HepG2 (cell line): ENCODE measurements at regions not wholly inside any gene's neighbourhood (a gene's known extent, or its start where the extent isn't known, plus 50 kb on each side); places are given as distances from the start of the nearest gene placed in this dataset.

Experiments used
- ATAC-seq: fragments of 200-7000 bp; cut with Tn5 transposase; 3 replicates; pipeline ENCODE4 v1.9.1; 2020; ENCODE audit warnings: mild to moderate bottlenecking, moderate library complexity
- BruUV-seq: library from RNA; stranded (reverse); fragments of 400-500 nt; replicated peaks from 2 replicates; lab custom pipeline; 2021; lab: Mats Ljungman, UMichigan
- CTCF ChIA-PET: fragments of 300-600 bp; formaldehyde crosslinking; extraction: SDS; loops from one replicate; lab custom pipeline; 2021; ENCODE audit warnings: low total read pairs, inconsistent platforms, low intra/inter-chr PET ratio; lab: Yijun Ruan, JAX
- POLR2A ChIA-PET: fragments of 350-600 bp; sonication (Branson Sonifier 250); formaldehyde crosslinking; loops from one replicate; lab custom pipeline; 2020; ENCODE audit warnings: antibody characterized with exemption, inconsistent platforms; lab: Yijun Ruan, JAX
- DNase-seq: peaks from one replicate; pipeline ENCODE4 v3.0.0-alpha.2; 2015; ENCODE audit warnings: low spot score
- FAIRE-seq: peaks from 3 replicates; lab custom pipeline; 2011; peaks lifted over from hg19 to GRCh38; lab: Jason Lieb, UNC
- H2AFZ ChIP-seq: one replicate; pipeline ENCODE4 v1.6.1; 2011; ENCODE audit warnings: low read length, inconsistent platforms
- H3K27ac ChIP-seq: fragments of 300-600 bp; 3 replicates; pipeline ENCODE4 v1.8.0; 2011; ENCODE audit warnings: mixed run types, mild to moderate bottlenecking, mixed read lengths, low read length, inconsistent platforms; ENCODE audit not compliant: insufficient read depth; ENCODE audit errors: extremely low read length
- H3K27me3 ChIP-seq, 2 experiments: fragments of 200-600 bp in 1 of 2; 2 replicates in 1 of 2; 3 replicates in 1 of 2; pipeline versions ENCODE4 v1.6.0 to v1.8.0; 2011; ENCODE audit warnings: low read length in 2 of 2, mild to moderate bottlenecking in 2 of 2, moderate library complexity in 2 of 2, inconsistent platforms in 1 of 2; ENCODE audit not compliant: insufficient read depth in 2 of 2, control insufficient read depth in 1 of 2
- H3K36me3 ChIP-seq, 2 experiments: fragments of 200-600 bp in 1 of 2; replicated peaks in 1 of 2; 2 replicates in 1 of 2; 3 replicates in 1 of 2; pipeline versions ENCODE4 v1.5.1 to v1.8.0; 2011; ENCODE audit warnings: low read length in 2 of 2, inconsistent platforms in 1 of 2; ENCODE audit not compliant: insufficient read depth in 2 of 2, control insufficient read depth in 1 of 2
- H3K4me1 ChIP-seq: 2 replicates; pipeline ENCODE4 v1.5.1; 2012; ENCODE audit warnings: low read length, inconsistent platforms; ENCODE audit not compliant: insufficient read depth
- H3K4me2 ChIP-seq: 2 replicates; pipeline ENCODE4 v1.6.0; 2011; ENCODE audit warnings: low read depth, low read length, inconsistent platforms
- H3K4me3 ChIP-seq, 3 experiments: fragments of 200-600 bp in 1 of 3; sonication (generic), shearing (Covaris generic) in 1 of 3; replicated peaks in 1 of 3; 2 replicates each; pipeline ENCODE4 v1.5.1; 2011 to 2016; ENCODE audit warnings: low read length in 3 of 3, inconsistent platforms in 2 of 3, low read depth in 2 of 3, mild to moderate bottlenecking in 2 of 3, control low read depth in 1 of 3, mixed read lengths in 1 of 3; ENCODE audit not compliant: insufficient read depth in 1 of 3
- H3K79me2 ChIP-seq: one replicate; pipeline ENCODE4 v1.6.1; 2011; ENCODE audit warnings: low read length, inconsistent platforms; ENCODE audit not compliant: insufficient read depth
- H3K9ac ChIP-seq: 2 replicates; pipeline ENCODE4 v1.6.0; 2011; ENCODE audit warnings: mild to moderate bottlenecking, low read depth, low read length, inconsistent platforms; ENCODE audit not compliant: insufficient read depth
- H3K9me3 ChIP-seq: 2 replicates; pipeline ENCODE4 v1.5.1; 2012; ENCODE audit warnings: mild to moderate bottlenecking, low read length
- H4K20me1 ChIP-seq: 2 replicates; pipeline ENCODE4 v1.6.0; 2011; ENCODE audit warnings: inconsistent platforms, mild to moderate bottlenecking, low read length, moderate library complexity; ENCODE audit not compliant: insufficient read depth
- ATM ChIP-seq: fragments of 450-650 bp; IDR thresholded peaks from 2 replicates; pipeline ENCODE4 v1.7.1; 2017; ENCODE audit warnings: mild to moderate bottlenecking, borderline replicate concordance
- YEATS4 ChIP-seq: sonication (generic); formaldehyde crosslinking; IDR thresholded peaks from 2 replicates; pipeline ENCODE4 v1.4.0; 2020; ENCODE audit warnings: missing genetic modification reagents, borderline replicate concordance
- ZNF841 ChIP-seq: sonication (generic); formaldehyde crosslinking; IDR thresholded peaks from 2 replicates; pipeline ENCODE4 v1.8.1; 2023; ENCODE audit warnings: missing genetic modification reagents, borderline replicate concordance
- WGBS: methylation state at CpG from one replicate; pipeline ENCODE4 v1.1.6; 2017; ENCODE audit warnings: low lambda C conversion rate; 5-methylcytosine and 5-hydroxymethylcytosine counted together
- in situ Hi-C: cut with HindIII; loops from 2 replicates; pipeline ENCODE4 v1.10.0; 2017; ENCODE audit warnings: low pct_unique_long_range_greater_than_20kb; ENCODE audit not compliant: extremely low pct_ligation_motif_present
- intact Hi-C: fragments of 100-400 bp; cut with micrococcal nuclease; formaldehyde crosslinking; loops from one replicate; pipeline ENCODE4 v1.10.0; 2022; ENCODE audit not compliant: unreplicated experiment
- TF ChIP-seq, protein P1 (sequence below): sonication (generic); formaldehyde crosslinking; IDR thresholded peaks from 2 replicates; pipeline ENCODE4 v1.8.1; 2023; ENCODE audit warnings: mild to moderate bottlenecking, moderate library complexity, missing genetic modification reagents
- TF ChIP-seq, protein P2 (sequence below): sonication (generic); formaldehyde crosslinking; IDR thresholded peaks from 2 replicates; pipeline ENCODE4 v1.4.0; 2020; ENCODE audit warnings: missing genetic modification reagents
- TF ChIP-seq, protein P3 (sequence below): sonication (generic); formaldehyde crosslinking; IDR thresholded peaks from 2 replicates; pipeline ENCODE4 v1.4.0; 2020; ENCODE audit warnings: missing genetic modification reagents, mild to moderate bottlenecking, borderline replicate concordance
- TF ChIP-seq, protein P4 (sequence below): IDR thresholded peaks from 2 replicates; pipeline ENCODE4 v1.4.0; 2020; ENCODE audit warnings: mild to moderate bottlenecking, missing genetic modification reagents

- Histone ChIP-seq H3K27ac (no peak overlapping the region), H4K20me1 (no peaks in the 10 kb centered on the region), H2AFZ (no peak overlapping the region), H3K9ac (no peak overlapping the region), H3K27me3 (no peaks in the 10 kb centered on the region), H3K4me2 (no peak overlapping the region), H3K4me1 (peaks cover 29% of the 10 kb centered on the region), H3K79me2 (no peaks in the 10 kb centered on the region), H3K36me3 (no peaks in the 10 kb centered on the region), H3K4me3 (no peak overlapping the region), H3K9me3 (no peaks in the 10 kb centered on the region)
- in situ Hi-C loops (no loop called here), intact Hi-C loops (no loop called here)
- DNase-seq (no peak), FAIRE-seq (no peak), ATAC-seq (no peak)
- ChIA-PET POLR2A (no interaction called here), CTCF (no interaction called here)
- WGBS = 32% methylated on average over 3 of the region's 3 CpGs
- BruUV-seq = no TSS peak
- TF ChIP-seq, protein P1, sequence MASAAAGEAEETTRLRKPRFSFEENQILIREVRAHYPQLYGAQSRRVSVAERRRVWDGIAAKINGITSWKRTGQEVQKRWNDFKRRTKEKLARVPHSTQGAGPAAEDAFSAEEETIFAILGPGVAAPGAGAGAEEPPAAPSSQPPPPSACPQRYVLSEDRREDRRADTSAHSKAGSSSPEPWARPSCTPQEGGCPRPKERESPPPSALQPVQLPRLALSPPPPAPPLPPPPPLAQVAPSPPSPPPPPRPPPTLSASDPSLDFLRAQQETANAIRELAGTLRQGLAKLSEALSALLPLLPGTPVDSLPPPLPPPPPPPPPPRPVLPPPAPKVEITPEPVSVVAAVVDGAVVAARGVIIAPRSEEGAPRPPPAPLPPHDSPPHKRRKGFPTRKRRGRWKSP (CRISPR knock-in tag) = no peak
- TF ChIP-seq, protein P2, sequence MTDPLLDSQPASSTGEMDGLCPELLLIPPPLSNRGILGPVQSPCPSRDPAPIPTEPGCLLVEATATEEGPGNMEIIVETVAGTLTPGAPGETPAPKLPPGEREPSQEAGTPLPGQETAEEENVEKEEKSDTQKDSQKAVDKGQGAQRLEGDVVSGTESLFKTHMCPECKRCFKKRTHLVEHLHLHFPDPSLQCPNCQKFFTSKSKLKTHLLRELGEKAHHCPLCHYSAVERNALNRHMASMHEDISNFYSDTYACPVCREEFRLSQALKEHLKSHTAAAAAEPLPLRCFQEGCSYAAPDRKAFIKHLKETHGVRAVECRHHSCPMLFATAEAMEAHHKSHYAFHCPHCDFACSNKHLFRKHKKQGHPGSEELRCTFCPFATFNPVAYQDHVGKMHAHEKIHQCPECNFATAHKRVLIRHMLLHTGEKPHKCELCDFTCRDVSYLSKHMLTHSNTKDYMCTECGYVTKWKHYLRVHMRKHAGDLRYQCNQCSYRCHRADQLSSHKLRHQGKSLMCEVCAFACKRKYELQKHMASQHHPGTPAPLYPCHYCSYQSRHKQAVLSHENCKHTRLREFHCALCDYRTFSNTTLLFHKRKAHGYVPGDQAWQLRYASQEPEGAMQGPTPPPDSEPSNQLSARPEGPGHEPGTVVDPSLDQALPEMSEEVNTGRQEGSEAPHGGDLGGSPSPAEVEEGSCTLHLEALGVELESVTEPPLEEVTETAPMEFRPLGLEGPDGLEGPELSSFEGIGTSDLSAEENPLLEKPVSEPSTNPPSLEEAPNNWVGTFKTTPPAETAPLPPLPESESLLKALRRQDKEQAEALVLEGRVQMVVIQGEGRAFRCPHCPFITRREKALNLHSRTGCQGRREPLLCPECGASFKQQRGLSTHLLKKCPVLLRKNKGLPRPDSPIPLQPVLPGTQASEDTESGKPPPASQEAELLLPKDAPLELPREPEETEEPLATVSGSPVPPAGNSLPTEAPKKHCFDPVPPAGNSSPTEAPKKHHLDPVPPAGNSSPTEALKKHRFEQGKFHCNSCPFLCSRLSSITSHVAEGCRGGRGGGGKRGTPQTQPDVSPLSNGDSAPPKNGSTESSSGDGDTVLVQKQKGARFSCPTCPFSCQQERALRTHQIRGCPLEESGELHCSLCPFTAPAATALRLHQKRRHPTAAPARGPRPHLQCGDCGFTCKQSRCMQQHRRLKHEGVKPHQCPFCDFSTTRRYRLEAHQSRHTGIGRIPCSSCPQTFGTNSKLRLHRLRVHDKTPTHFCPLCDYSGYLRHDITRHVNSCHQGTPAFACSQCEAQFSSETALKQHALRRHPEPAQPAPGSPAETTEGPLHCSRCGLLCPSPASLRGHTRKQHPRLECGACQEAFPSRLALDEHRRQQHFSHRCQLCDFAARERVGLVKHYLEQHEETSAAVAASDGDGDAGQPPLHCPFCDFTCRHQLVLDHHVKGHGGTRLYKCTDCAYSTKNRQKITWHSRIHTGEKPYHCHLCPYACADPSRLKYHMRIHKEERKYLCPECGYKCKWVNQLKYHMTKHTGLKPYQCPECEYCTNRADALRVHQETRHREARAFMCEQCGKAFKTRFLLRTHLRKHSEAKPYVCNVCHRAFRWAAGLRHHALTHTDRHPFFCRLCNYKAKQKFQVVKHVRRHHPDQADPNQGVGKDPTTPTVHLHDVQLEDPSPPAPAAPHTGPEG (CRISPR knock-in tag) = no peak
- TF ChIP-seq, protein P3, sequence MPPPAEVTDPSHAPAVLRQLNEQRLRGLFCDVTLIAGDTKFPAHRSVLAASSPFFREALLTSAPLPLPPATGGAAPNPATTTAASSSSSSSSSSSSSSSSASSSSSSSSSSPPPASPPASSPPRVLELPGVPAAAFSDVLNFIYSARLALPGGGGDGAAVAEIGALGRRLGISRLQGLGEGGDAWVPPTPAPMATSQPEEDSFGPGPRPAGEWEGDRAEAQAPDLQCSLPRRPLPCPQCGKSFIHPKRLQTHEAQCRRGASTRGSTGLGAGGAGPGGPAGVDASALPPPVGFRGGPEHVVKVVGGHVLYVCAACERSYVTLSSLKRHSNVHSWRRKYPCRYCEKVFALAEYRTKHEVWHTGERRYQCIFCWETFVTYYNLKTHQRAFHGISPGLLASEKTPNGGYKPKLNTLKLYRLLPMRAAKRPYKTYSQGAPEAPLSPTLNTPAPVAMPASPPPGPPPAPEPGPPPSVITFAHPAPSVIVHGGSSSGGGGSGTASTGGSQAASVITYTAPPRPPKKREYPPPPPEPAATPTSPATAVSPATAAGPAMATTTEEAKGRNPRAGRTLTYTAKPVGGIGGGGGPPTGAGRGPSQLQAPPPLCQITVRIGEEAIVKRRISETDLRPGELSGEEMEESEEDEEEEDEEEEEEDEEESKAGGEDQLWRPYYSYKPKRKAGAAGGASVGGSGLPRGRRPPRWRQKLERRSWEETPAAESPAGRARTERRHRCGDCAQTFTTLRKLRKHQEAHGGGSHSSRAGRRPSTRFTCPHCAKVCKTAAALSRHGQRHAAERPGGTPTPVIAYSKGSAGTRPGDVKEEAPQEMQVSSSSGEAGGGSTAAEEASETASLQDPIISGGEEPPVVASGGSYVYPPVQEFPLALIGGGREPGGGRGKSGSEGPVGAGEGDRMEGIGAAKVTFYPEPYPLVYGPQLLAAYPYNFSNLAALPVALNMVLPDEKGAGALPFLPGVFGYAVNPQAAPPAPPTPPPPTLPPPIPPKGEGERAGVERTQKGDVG = no peak
- TF ChIP-seq YEATS4 (no peak), ATM (no peak), ZNF841 (CRISPR knock-in tag) (no peak)
- TF ChIP-seq, protein P4, sequence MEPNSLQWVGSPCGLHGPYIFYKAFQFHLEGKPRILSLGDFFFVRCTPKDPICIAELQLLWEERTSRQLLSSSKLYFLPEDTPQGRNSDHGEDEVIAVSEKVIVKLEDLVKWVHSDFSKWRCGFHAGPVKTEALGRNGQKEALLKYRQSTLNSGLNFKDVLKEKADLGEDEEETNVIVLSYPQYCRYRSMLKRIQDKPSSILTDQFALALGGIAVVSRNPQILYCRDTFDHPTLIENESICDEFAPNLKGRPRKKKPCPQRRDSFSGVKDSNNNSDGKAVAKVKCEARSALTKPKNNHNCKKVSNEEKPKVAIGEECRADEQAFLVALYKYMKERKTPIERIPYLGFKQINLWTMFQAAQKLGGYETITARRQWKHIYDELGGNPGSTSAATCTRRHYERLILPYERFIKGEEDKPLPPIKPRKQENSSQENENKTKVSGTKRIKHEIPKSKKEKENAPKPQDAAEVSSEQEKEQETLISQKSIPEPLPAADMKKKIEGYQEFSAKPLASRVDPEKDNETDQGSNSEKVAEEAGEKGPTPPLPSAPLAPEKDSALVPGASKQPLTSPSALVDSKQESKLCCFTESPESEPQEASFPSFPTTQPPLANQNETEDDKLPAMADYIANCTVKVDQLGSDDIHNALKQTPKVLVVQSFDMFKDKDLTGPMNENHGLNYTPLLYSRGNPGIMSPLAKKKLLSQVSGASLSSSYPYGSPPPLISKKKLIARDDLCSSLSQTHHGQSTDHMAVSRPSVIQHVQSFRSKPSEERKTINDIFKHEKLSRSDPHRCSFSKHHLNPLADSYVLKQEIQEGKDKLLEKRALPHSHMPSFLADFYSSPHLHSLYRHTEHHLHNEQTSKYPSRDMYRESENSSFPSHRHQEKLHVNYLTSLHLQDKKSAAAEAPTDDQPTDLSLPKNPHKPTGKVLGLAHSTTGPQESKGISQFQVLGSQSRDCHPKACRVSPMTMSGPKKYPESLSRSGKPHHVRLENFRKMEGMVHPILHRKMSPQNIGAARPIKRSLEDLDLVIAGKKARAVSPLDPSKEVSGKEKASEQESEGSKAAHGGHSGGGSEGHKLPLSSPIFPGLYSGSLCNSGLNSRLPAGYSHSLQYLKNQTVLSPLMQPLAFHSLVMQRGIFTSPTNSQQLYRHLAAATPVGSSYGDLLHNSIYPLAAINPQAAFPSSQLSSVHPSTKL = no peak
These were observed 114.2 kb downstream of the SOX4 start for GRCh38 chr6:21707524-21708319.
